HG03103 (cell line): ENCODE measurements at regions not wholly inside any gene's neighbourhood (a gene's known extent, or its start where the extent isn't known, plus 50 kb on each side); places are given as distances from the start of the nearest gene placed in this dataset.
"Not testable (repeated sequence)": the region's sequence is repeated elsewhere in the genome, so short reads cannot be mapped to it uniquely, and the experiment has no call there.

Source experiments
- ATAC-seq: cut with Tn5 transposase; IDR thresholded peaks from one replicate; pipeline ENCODE4 v1.9.1; 2021; ENCODE audit warnings: low read depth; ENCODE audit not compliant: unreplicated experiment

DNA sequence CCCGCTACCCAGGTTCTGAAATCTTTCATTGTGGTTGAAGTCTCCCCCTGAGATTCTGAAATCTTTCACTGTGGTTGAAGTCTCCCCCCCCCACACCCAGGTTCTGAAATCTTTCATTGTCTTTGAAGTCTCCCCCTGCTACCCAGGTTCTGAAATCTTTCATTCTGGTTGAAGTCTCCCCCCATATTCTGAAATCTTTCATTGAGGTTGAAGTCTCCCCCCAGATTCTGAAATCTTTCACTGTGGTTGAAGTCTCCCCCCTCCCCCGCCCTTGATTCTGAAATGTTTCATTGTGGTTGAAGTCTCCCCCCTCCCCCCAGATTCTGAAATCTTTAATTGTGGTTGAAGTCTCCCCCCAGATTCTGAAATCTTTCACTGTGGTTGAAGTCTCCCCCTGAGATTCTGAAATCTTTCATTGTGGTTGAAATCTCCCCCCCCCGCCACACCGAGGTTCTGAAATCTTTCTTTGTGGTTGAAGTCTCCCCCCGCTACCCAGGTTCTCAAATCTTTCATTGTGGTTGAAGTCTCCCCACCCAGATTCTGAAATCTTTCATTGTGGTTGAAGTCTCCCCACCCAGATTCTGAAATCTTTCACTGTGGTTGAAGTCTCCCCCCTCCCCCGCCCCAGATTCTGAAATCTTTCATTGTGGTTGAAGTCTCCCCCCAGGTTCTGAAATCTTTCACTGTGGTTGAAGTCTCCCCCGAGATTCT is 915.2 kb downstream of the BRD1 start:
- not testable (repeated sequence) for ATAC-seq

GRCh38 chr22:48911647-48912046 is 916.0 kb downstream of the BRD1 start:
- not testable (repeated sequence) for ATAC-seq

GRCh38 chr22:48911067-48911466 is 916.6 kb downstream of the BRD1 start:
- not testable (repeated sequence) for ATAC-seq

DNA sequence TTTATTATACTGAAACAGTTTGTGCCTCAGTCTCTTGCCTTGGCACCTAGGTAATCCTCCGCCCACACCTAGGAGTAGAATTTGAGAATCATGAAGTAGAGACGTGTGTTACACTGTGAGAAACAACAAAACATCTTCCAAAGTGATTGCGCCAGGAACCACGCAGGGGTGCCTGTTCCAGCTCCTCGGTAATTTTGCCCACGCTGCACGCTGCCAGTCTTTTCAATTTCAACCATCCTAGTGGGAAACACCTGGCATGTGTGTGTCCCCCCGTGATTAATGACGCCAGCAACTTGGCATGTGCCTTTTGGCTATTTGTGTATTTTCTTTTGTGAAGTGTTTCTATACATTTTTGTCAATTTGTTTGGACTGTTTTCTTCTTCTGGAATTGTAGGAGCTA is 919.1 kb downstream of the BRD1 start:
- ATAC-seq, result no peak

DNA sequence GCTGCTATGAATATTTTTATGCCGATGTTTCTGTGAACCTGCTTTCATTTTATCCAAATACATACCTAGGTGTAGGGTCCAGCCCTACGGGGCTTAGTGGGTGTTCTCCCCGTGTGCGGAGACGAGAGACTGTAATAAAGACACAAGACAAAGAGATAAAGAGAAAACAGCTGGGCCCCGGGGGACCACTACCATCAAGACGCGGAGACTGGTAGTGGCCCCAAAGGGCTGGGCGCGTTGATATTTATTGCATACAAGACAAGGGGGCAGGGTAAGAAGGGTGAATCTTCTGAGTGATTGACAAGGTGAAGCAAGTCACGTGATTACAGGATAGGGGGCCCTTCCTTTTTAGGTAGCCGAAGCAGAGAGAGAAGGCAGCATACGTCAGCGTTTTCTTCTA is 920.1 kb downstream of the BRD1 start:
- no peak for ATAC-seq

DNA sequence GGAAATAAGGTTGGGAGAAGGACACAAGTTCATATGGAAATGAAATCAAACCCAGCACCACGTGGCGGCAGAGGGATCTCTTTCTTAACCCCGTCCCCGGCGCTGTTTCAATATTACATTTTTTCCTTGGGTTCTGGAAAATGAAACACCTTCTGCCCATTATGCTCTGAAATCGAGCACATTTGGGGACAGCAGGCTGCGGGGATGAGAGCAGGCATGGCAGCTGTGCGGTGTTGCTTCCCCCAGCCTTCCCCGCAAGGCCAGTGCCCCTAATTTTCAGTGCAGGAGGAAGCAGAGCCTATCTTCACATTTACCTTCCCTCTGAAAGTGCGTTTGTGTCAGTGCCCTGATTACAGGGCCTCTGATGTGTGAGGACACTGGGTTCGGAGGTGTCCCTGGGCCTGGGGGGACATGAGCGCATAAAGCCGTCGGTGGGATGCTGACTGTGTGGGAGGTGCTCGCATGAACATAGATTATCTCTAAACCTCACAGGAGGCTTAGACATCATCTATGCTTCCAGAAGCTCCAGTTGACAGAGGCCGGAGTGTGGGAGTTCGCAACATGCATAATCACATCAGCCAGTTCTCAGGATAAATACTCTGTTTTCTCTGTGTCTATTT is 921.3 kb downstream of the BRD1 start:
- ATAC-seq, result no peak

DNA sequence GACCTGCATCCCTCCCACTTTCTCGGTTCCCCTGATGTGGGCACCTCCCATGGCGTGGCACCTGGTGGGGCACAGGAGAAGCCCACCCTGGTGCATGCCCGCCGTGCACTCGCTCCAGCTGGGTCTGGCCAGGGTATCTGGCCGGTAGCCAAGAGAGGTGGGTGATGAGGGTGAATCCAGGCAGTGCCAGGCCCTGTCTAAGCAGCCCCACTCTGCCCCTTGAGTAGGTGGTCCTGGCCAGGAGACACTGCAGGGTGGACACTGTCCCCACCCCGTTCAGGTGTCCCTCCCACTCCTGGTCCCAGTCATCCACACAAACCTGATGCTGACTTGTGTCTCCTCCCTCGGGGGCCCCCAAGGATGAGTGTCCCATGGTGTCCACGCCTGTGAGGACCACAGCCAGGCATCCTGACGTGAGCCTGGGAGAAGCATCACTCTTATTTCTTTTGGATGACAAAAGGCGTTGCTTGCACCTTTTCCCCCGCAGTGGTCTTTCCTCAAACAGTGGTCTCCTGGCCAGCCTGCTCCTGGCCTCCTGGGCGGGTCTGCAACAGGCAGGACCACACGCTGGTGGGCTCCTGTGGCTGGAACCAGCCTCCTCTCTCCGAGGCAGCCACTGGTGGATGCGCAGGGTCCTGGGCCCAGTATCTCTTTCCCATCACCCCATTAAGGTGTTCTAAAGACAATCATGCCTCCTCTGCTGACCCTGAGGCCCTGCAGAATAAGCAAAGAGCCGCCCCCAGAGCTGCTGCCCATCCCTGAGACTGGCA is 922.3 kb downstream of the BRD1 start:
- no peak for ATAC-seq

GRCh38 chr22:48902983-48903650 is 924.6 kb downstream of the BRD1 start:
- no peak for ATAC-seq

DNA sequence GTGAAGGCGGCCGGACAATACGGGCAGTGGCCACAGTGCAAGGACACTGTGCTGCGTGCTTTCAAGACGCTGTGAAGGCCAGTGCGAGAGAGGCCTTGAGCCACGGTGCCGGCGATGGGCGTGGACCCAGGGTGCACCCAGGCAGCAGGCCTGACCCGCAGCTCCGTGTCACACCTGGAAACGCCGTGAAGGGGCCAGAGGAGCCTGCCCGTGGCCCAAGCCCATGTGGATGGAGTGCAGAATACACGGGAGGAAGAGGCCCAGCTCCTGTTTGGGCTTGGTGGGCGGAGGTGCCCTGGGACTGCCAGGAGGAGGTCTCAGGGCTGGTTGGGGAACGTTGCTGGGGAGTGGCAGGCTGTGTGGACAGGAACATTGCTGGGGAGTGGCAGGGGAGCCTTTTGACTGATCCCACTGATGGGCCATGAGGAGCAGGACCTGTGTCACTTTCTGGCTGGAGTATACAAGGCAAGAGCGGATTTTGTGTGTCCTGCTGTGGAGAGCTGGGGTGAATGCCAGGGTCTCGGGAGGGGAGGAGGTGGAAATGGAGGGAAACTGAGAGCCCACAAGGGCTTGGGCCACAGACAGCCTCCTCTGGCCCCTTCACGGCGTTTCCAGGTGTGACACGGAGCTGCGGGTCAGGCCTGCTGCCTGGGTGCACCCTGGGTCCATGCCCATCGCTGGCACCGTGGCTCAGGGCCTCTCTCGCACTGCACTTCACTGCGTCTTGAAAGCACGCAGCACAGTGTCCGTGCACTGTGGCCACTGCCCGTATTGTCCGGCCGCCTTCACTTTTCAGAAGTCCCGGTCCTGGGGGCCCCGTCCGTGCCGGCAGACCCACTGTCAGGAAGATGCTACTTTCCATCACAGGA is 925.4 kb downstream of the BRD1 start:
- ATAC-seq, result no peak

- ATAC-seq, result no peak
Measured at GRCh38 chr22:48901324-48901723, 926.3 kb downstream of the BRD1 start.

DNA sequence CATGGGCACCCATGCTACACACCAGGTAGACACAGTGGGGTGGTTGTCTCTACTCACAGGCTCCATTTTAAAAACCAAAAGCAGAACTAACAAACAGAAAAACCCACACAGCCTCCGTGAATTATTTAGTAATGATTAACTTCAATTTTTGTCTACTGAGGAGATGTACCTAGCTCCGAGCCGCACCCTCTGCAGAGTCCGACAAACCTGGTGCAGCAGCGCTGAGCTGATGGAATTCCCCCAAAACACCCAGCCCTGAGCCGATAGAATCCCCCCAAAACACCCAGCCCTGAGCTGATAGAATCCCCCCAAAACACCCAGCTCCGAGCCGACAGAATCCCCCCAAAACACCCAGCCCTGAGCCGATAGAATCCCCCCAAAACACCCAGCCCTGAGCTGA is 927.0 kb downstream of the BRD1 start:
- ATAC-seq, result no peak

DNA sequence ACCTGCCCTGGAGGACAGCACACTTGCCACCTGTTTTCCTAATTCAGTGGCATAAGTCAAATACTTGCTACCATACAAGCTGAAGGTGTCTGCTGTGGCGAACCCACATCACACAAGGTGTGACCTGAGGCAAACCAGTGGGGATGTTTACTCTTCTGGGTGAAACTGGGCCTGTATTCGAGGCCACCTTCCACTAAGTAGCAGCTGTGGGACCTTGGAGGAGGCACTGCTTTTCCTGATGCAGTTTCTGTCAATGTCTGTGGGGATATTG is 927.4 kb downstream of the BRD1 start:
- ATAC-seq, result no peak

DNA sequence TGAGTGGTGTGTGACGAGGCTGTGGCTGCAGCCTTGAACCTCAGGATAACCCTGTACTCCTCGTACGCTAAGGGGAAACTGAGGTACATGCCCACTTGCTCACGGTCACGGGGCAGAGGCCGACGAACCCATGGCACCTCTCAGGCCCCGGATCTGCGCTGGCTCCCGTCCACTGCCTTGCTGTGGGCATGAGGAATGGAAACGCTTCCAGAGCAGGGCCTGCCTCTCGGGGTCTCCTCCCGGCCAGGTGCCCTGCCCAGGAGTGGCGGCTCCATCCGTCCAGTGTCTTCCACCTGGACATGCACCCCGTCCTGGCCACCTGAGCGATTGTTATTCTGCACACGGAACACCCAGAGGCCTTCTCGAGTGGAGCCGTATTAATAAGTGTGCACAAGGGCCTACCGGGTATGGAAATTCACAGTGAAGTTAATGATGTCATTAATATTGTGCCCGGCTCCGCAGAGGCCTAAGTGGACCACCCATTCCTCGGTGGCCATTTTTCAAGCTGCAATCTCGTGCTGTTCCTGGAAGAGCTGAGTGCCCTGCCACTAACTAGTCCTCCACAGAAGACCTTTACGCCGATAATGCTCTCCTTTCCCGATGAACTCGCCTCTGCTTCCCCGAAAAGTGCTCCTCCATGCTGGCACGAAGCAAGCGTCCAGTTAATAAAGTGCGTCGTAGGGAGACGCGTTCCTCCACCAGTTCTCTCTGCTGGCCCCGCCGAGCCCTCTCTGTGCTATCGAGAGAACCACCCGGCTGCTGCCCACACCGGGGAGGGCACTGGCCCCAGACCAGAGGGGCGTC is 927.9 kb downstream of the BRD1 start:
- ATAC-seq, result no peak

DNA sequence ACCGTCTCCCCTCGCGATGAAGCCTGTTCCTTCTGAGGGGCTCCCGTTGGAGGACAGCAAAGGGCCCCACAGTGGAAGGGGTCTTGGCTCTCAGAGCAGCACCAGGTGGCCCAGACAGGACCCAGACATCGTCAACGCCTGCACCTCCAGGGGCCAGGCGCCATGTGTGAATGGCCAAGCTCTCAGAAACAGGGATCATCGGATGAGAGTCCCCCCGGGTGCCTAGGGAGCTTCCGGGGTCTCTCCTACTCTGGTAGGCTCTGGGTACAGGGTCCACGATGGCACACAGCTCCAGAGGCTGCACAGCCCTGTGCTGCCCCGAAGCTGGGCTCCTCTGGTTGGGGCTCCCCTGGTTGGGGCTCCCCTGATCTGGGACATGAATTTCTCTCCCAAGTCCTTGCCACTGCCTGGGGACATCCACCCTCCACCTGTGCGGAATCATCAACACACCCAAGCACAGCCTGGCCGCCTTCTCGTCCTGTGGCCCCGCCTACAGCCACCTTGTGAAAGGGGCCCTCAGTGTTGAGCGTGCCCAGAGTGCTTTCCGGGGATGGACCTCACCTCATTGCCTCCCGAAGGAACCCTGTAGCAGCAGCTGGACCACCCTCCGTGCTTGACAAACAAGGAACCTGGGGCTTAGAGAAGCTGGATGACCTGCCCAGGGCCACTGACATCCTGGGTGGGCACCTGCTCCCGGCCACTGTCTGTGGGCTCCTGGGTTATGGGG is 929.0 kb downstream of the BRD1 start:
- ATAC-seq, result no peak

GRCh38 chr22:48897645-48898370 is 929.9 kb downstream of the BRD1 start:
- ATAC-seq, result no peak

GRCh38 chr22:48896766-48897644 is 930.7 kb downstream of the BRD1 start:
- no peak for ATAC-seq
